ENCODE measurements at regions not wholly inside any gene's neighbourhood (a gene's known extent, or its start where the extent isn't known, plus 50 kb on each side); places are given as distances from the start of the nearest gene placed in this dataset.

GRCh38 chr4:36740796-36741310 lies 459.4 kb downstream of the DTHD1 start:
- intact Hi-C loops (cut with micrococcal nuclease): no loop called here
- H3K27ac Mint-ChIP-seq: no peak overlapping the region
- no peaks in the 10 kb centered on the region for H3K9me3 Mint-ChIP-seq
- H3K27me3 Mint-ChIP-seq: no peaks in the 10 kb centered on the region
- H3K36me3 Mint-ChIP-seq (ENCODE audit: low read depth): no peaks in the 10 kb centered on the region
- no peak overlapping the region for H3K4me3 Mint-ChIP-seq
- H3K4me1 Mint-ChIP-seq: no peaks in the 10 kb centered on the region
- no peak for DNase-seq

GRCh38 chr4:36747277-36748129 lies 466.1 kb downstream of the DTHD1 start:
- intact Hi-C loops (cut with micrococcal nuclease): no loop called here
- Mint-ChIP-seq H3K4me3 (no peak overlapping the region), H3K9me3 (no peaks in the 10 kb centered on the region), H3K36me3 (ENCODE audit: low read depth) (no peaks in the 10 kb centered on the region), H3K27me3 (no peaks in the 10 kb centered on the region), H3K4me1 (no peaks in the 10 kb centered on the region), H3K27ac (no peak overlapping the region)
- DNase-seq: no peak

- no peaks in the 10 kb centered on the region for H3K9me3 Mint-ChIP-seq
- H3K4me3 Mint-ChIP-seq: no peak overlapping the region
- no peaks in the 10 kb centered on the region for H3K4me1 Mint-ChIP-seq
- intact Hi-C loops (cut with micrococcal nuclease): no loop called here
- H3K27me3 Mint-ChIP-seq: no peaks in the 10 kb centered on the region
- no peak for DNase-seq
- H3K36me3 Mint-ChIP-seq (ENCODE audit: low read depth): no peaks in the 10 kb centered on the region
- H3K27ac Mint-ChIP-seq: no peak overlapping the region
Observed at GRCh38 chr4:36753048-36753447, 471.6 kb downstream of the DTHD1 start.

GRCh38 chr4:36757580-36758311 lies 476.3 kb downstream of the DTHD1 start:
- H3K4me3 Mint-ChIP-seq: no peak overlapping the region
- intact Hi-C loops (cut with micrococcal nuclease): no loop called here
- no peak for DNase-seq
- no peaks in the 10 kb centered on the region for H3K4me1 Mint-ChIP-seq
- no peaks in the 10 kb centered on the region for H3K36me3 Mint-ChIP-seq (ENCODE audit: low read depth)
- H3K27ac Mint-ChIP-seq: no peak overlapping the region
- no peaks in the 10 kb centered on the region for H3K27me3 Mint-ChIP-seq
- H3K9me3 Mint-ChIP-seq: no peaks in the 10 kb centered on the region

- no peak overlapping the region for H3K27ac Mint-ChIP-seq
- H3K9me3 Mint-ChIP-seq: no peaks in the 10 kb centered on the region
- intact Hi-C loops (cut with micrococcal nuclease): no loop called here
- no peaks in the 10 kb centered on the region for H3K27me3 Mint-ChIP-seq
- H3K4me1 Mint-ChIP-seq: no peaks in the 10 kb centered on the region
- H3K36me3 Mint-ChIP-seq (ENCODE audit: low read depth): no peaks in the 10 kb centered on the region
- no peak for DNase-seq
- no peak overlapping the region for H3K4me3 Mint-ChIP-seq
Observed at GRCh38 chr4:36758312-36759178, 477.1 kb downstream of the DTHD1 start.

GRCh38 chr4:36761607-36762006 lies 480.2 kb downstream of the DTHD1 start:
- Mint-ChIP-seq H3K4me1 (no peaks in the 10 kb centered on the region), H3K27ac (no peak overlapping the region), H3K27me3 (no peaks in the 10 kb centered on the region), H3K9me3 (no peaks in the 10 kb centered on the region), H3K36me3 (ENCODE audit: low read depth) (no peaks in the 10 kb centered on the region), H3K4me3 (no peak overlapping the region)
- intact Hi-C loops (cut with micrococcal nuclease): no loop called here
- DNase-seq: no peak

- no peak overlapping the region for H3K4me3 Mint-ChIP-seq
- no peaks in the 10 kb centered on the region for H3K36me3 Mint-ChIP-seq (ENCODE audit: low read depth)
- intact Hi-C loops (cut with micrococcal nuclease): no loop called here
- H3K4me1 Mint-ChIP-seq: no peaks in the 10 kb centered on the region
- no peaks in the 10 kb centered on the region for H3K9me3 Mint-ChIP-seq
- H3K27ac Mint-ChIP-seq: no peak overlapping the region
- no peak for DNase-seq
- no peaks in the 10 kb centered on the region for H3K27me3 Mint-ChIP-seq
Observed at GRCh38 chr4:36763814-36764213, 480.7 kb upstream of the NWD2 start.

- no peaks in the 10 kb centered on the region for H3K36me3 Mint-ChIP-seq (ENCODE audit: low read depth)
- peaks cover 2% of the 10 kb centered on the region for H3K4me1 Mint-ChIP-seq
- no peak for DNase-seq
- H3K9me3 Mint-ChIP-seq: peaks cover 3% of the 10 kb centered on the region
- no peak overlapping the region for H3K4me3 Mint-ChIP-seq
- no peaks in the 10 kb centered on the region for H3K27me3 Mint-ChIP-seq
- intact Hi-C loops (cut with micrococcal nuclease): no loop called here
- no peak overlapping the region for H3K27ac Mint-ChIP-seq
Observed at GRCh38 chr4:36767596-36767995, 476.9 kb upstream of the NWD2 start.

GRCh38 chr4:36771411-36772153 lies 473.0 kb upstream of the NWD2 start:
- Mint-ChIP-seq H3K27me3 (no peaks in the 10 kb centered on the region), H3K4me1 (peaks cover 2% of the 10 kb centered on the region), H3K36me3 (ENCODE audit: low read depth) (no peaks in the 10 kb centered on the region), H3K4me3 (no peak overlapping the region), H3K9me3 (peaks cover 3% of the 10 kb centered on the region), H3K27ac (no peak overlapping the region)
- no peak for DNase-seq
- intact Hi-C loops (cut with micrococcal nuclease): no loop called here

- Mint-ChIP-seq H3K27me3 (no peaks in the 10 kb centered on the region), H3K4me1 (peaks cover 2% of the 10 kb centered on the region), H3K27ac (no peak overlapping the region), H3K4me3 (no peak overlapping the region), H3K36me3 (ENCODE audit: low read depth) (no peaks in the 10 kb centered on the region), H3K9me3 (peaks cover 3% of the 10 kb centered on the region)
- no peak for DNase-seq
- intact Hi-C loops (cut with micrococcal nuclease): no loop called here
Observed at GRCh38 chr4:36772154-36772516, 472.4 kb upstream of the NWD2 start.

- intact Hi-C loops (cut with micrococcal nuclease): no loop called here
- peaks cover 2% of the 10 kb centered on the region for H3K4me1 Mint-ChIP-seq
- no peak overlapping the region for H3K4me3 Mint-ChIP-seq
- H3K27ac Mint-ChIP-seq: no peak overlapping the region
- H3K9me3 Mint-ChIP-seq: peaks cover 3% of the 10 kb centered on the region
- no peaks in the 10 kb centered on the region for H3K36me3 Mint-ChIP-seq (ENCODE audit: low read depth)
- no peak for DNase-seq
- H3K27me3 Mint-ChIP-seq: no peaks in the 10 kb centered on the region
Observed at GRCh38 chr4:36773467-36773866, 471.1 kb upstream of the NWD2 start.

GRCh38 chr4:36775544-36775943 lies 469.0 kb upstream of the NWD2 start:
- intact Hi-C loops (cut with micrococcal nuclease): no loop called here
- Mint-ChIP-seq H3K9me3 (peaks cover 3% of the 10 kb centered on the region), H3K4me1 (peaks cover 2% of the 10 kb centered on the region), H3K27ac (no peak overlapping the region), H3K36me3 (ENCODE audit: low read depth) (no peaks in the 10 kb centered on the region), H3K27me3 (no peaks in the 10 kb centered on the region), H3K4me3 (no peak overlapping the region)
- DNase-seq: no peak

- H3K9me3 Mint-ChIP-seq: no peaks in the 10 kb centered on the region
- no peak for DNase-seq
- H3K27ac Mint-ChIP-seq: no peak overlapping the region
- H3K4me3 Mint-ChIP-seq: no peak overlapping the region
- intact Hi-C loops (cut with micrococcal nuclease): no loop called here
- no peaks in the 10 kb centered on the region for H3K27me3 Mint-ChIP-seq
- no peaks in the 10 kb centered on the region for H3K36me3 Mint-ChIP-seq (ENCODE audit: low read depth)
- H3K4me1 Mint-ChIP-seq: no peaks in the 10 kb centered on the region
Observed at GRCh38 chr4:36779601-36780000, 464.9 kb upstream of the NWD2 start.
